Effector memory CD4-positive, alpha-beta T cell (primary cell): ENCODE measurements at regions not wholly inside any gene's neighbourhood (a gene's known extent, or its start where the extent isn't known, plus 50 kb on each side); places are given as distances from the start of the nearest gene placed in this dataset.

Experiments used
- DNase-seq, 3 donors: peaks; one replicate each; pipeline ENCODE4 v3.0.0-alpha.2; 2020
- H3K27ac ChIP-seq: 2 replicates; pipeline ENCODE4 v1.7.0; 2013; ENCODE audit warnings: mild to moderate bottlenecking, low read length, moderate library complexity; ENCODE audit not compliant: insufficient read depth, poor library complexity, severe bottlenecking
- H3K27me3 ChIP-seq: replicated peaks from 2 replicates; pipeline ENCODE4 v1.7.0; 2013; ENCODE audit warnings: mild to moderate bottlenecking, low read length; ENCODE audit not compliant: insufficient read depth, control insufficient read depth, poor library complexity, severe bottlenecking
- H3K36me3 ChIP-seq: 2 replicates; pipeline ENCODE4 v1.7.0; 2013; ENCODE audit warnings: mild to moderate bottlenecking, low read length, moderate library complexity; ENCODE audit not compliant: control insufficient read depth, insufficient read depth
- H3K4me1 ChIP-seq: 2 replicates; pipeline ENCODE4 v1.7.0; 2013; ENCODE audit warnings: low read length, mild to moderate bottlenecking; ENCODE audit not compliant: control insufficient read depth, insufficient read depth, poor library complexity, severe bottlenecking
- H3K4me3 ChIP-seq: 2 replicates; pipeline ENCODE4 v1.7.0; 2013; ENCODE audit warnings: low read length, low read depth, mild to moderate bottlenecking; ENCODE audit not compliant: insufficient read depth, poor library complexity, severe bottlenecking
- H3K9me3 ChIP-seq: 2 replicates; pipeline ENCODE4 v1.7.0; 2013; ENCODE audit warnings: mild to moderate bottlenecking, low read length, moderate library complexity; ENCODE audit not compliant: control insufficient read depth

DNA sequence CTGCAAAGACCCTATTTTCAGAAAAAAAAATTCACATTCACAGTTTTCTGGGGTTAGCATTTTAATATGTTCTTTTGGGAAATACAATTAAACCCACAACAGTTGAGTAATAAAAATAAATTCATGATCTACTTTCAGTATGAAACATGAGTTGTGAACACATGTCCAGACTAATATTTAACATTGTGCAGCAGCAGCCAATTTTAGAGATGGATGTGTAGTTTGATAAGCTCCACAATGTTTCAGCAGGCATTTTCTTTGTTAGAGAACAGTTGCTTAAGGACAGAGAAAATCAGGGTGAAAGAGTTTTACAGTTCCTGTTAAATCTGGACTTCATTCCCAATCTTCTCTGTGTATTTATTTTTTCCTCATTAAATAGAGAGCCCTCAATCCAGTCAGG lies 519.5 kb downstream of the PIK3C3 start:
- Histone ChIP-seq H3K9me3 (no peaks in the 10 kb centered on the region), H3K4me1 (no peaks in the 10 kb centered on the region), H3K27ac (no peak overlapping the region), H3K36me3 (no peaks in the 10 kb centered on the region), H3K27me3 (no peaks in the 10 kb centered on the region), H3K4me3 (no peak overlapping the region)
- DNase-seq, result no peak

- no peaks in the 10 kb centered on the region for H3K4me1 ChIP-seq
- H3K9me3 ChIP-seq, result no peaks in the 10 kb centered on the region
- no peaks in the 10 kb centered on the region for H3K36me3 ChIP-seq
- H3K4me3 ChIP-seq, result no peak overlapping the region
- H3K27me3 ChIP-seq, result no peaks in the 10 kb centered on the region
- no peak for DNase-seq
- no peak overlapping the region for H3K27ac ChIP-seq
Measured at GRCh38 chr18:42475157-42475556, 520.1 kb downstream of the PIK3C3 start.

GRCh38 chr18:42477267-42477666 lies 522.2 kb downstream of the PIK3C3 start:
- Histone ChIP-seq H3K36me3 (no peaks in the 10 kb centered on the region), H3K27me3 (no peaks in the 10 kb centered on the region), H3K27ac (no peak overlapping the region), H3K9me3 (no peaks in the 10 kb centered on the region), H3K4me1 (no peaks in the 10 kb centered on the region), H3K4me3 (no peak overlapping the region)
- DNase-seq, result no peak

DNA sequence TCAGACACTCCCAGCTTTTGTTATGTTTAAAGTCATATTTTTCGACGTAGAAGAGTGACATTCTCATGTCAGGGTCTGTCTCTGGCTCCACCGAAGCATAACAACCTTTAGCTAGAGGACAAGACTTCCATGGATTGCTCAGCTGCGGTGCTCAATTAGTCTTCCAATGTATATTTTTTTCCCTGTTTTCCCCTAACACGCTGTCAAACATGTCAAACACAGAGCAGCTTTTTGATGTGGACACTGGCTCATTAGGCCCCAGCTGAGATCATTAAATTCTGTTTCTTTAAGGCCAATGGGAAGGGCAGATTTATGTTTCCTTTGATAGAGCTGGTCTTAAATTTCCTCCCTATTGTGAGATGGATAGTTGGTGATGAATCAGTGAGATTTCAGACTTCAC lies 525.4 kb downstream of the PIK3C3 start:
- Histone ChIP-seq H3K4me1 (no peaks in the 10 kb centered on the region), H3K4me3 (no peak overlapping the region)
- DNase-seq, result no peak

DNA sequence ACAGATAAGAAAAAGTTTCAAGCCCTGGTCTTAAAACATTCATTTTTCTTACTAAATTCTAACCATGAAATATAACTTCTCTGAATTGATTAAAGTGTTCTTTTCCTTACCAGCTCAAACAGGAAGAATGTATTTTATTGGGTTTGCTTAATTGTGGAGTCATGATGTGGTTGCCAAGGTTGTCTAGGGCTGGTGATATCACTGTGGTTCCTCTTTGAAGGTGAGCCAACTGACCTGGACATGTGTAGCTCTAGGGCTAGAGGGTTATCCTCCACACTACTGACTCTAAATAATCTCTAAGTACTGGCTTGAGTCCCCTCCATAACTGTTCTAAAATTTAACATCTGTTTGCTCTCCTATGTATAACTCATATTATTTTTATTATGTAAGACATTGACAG lies 529.6 kb downstream of the PIK3C3 start:
- Histone ChIP-seq H3K36me3 (no peaks in the 10 kb centered on the region), H3K9me3 (no peaks in the 10 kb centered on the region), H3K4me3 (no peak overlapping the region), H3K27ac (no peak overlapping the region), H3K4me1 (no peaks in the 10 kb centered on the region), H3K27me3 (no peaks in the 10 kb centered on the region)
- DNase-seq, result no peak

More for the DNA sequence above, 525.4 kb downstream of the PIK3C3 start:
- H3K36me3 ChIP-seq, result no peaks in the 10 kb centered on the region
- no peak overlapping the region for H3K27ac ChIP-seq
- no peaks in the 10 kb centered on the region for H3K9me3 ChIP-seq
- no peaks in the 10 kb centered on the region for H3K27me3 ChIP-seq

- no peaks in the 10 kb centered on the region for H3K27me3 ChIP-seq
- no peak for DNase-seq
- no peak overlapping the region for H3K4me3 ChIP-seq
Measured at GRCh38 chr18:42486271-42486670, 531.2 kb downstream of the PIK3C3 start.

DNA sequence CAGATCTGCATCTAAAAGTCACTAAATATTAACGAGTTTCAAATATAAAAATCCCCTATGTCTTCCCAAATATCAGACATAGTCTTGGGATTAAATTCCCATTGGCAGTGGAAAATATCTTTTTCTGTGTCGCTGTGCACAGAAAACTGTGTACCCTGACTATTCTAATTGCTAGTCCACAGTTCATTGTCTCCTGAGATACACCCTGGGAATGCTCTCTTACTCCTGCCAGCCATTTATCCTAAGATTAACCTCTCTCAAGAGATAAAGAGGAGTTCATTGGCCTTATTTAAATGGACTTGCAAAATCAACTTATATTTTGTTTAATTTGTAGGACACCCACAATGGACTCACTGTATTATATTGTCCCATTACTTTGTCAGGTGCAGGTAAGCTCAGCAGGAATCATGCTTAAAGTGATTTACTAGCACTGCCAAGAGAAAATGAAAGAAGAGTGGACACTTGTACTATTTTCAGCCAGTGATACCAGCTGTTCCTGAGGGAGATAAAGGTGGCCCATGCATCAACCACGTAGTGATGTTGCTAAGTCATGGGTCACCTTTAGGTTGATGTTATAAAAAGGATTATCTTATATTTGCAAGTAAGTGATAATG lies 553.8 kb downstream of the PIK3C3 start:
- Histone ChIP-seq H3K27me3 (no peaks in the 10 kb centered on the region), H3K9me3 (no peaks in the 10 kb centered on the region), H3K36me3 (no peaks in the 10 kb centered on the region), H3K4me3 (no peak overlapping the region), H3K27ac (no peak overlapping the region), H3K4me1 (no peaks in the 10 kb centered on the region)
- no peak for DNase-seq

More at GRCh38 chr18:42486271-42486670, 531.2 kb downstream of the PIK3C3 start:
- Histone ChIP-seq H3K9me3 (no peaks in the 10 kb centered on the region), H3K4me1 (no peaks in the 10 kb centered on the region), H3K27ac (no peak overlapping the region), H3K36me3 (no peaks in the 10 kb centered on the region)

GRCh38 chr18:42509750-42510415 lies 554.8 kb downstream of the PIK3C3 start:
- Histone ChIP-seq H3K27ac (no peak overlapping the region), H3K36me3 (no peaks in the 10 kb centered on the region), H3K9me3 (no peaks in the 10 kb centered on the region), H3K4me1 (no peaks in the 10 kb centered on the region), H3K4me3 (no peak overlapping the region), H3K27me3 (no peaks in the 10 kb centered on the region)
- DNase-seq, result no peak

DNA sequence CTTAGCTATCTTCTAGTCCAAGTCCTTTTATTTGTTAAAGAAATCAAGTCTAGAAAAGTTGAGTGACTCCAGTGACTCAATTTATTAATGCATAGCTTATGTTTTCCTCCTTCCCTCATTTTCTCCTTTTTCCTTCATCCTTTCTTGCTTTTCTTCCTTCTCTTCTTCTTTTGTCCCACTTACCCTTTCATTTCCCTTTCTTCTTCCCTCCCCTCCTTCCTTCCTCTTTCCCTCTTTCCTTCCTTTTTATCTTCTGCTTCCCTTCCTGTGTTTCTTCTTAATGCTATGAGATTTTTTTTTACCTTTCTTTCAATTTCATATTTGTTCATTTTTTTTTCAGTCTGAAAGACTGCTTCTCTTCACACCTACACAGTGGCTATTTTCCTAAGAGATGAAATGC lies 555.5 kb downstream of the PIK3C3 start:
- Histone ChIP-seq H3K27me3 (no peaks in the 10 kb centered on the region), H3K36me3 (no peaks in the 10 kb centered on the region), H3K9me3 (no peaks in the 10 kb centered on the region), H3K27ac (no peak overlapping the region), H3K4me3 (no peak overlapping the region), H3K4me1 (no peaks in the 10 kb centered on the region)
- no peak for DNase-seq

DNA sequence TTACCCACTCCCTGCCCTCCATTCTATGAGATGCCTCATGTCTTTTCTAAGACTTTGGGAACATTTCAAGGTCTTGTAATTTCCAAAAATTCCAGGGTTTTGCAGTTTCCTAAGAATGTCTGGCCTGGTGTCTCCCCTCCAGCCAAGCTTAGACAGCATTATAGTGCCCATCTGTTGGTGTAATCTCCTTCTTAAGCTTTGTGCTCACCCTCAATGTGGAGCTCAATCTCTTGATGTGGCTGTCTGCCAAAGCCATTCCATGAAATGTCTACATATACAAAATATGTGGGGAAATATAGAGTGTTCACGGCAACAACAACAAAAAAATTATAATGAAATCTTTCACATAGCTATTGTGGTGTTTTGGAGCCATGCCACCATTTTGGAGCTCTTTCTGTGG lies 558.4 kb downstream of the PIK3C3 start:
- Histone ChIP-seq H3K27me3 (no peaks in the 10 kb centered on the region), H3K27ac (no peak overlapping the region), H3K9me3 (no peaks in the 10 kb centered on the region), H3K4me1 (no peaks in the 10 kb centered on the region), H3K36me3 (no peaks in the 10 kb centered on the region), H3K4me3 (no peak overlapping the region)
- no peak for DNase-seq
